ENCODE measurements at regions not wholly inside any gene's neighbourhood (a gene's known extent, or its start where the extent isn't known, plus 50 kb on each side); places are given as distances from the start of the nearest gene placed in this dataset.

DNA sequence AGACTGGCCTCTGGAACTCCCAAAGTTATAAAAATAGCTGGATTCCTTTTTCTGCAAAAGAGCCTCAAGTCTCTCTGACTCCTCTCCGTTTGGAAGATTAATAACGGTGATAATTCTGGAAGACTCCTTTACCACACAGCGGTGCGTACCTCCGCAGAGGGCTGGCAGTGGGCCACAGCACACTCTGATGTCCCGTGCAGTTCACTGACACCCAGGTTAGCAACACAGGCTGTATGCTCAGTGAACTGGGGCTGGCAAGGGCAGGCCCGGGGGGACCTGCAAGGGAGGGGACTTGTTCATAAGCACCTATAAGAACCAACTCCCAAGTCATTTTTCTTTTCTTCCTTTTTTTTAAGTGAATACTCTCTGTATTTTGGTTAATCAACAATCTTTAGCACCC, 120.3 kb upstream of the TJP1 start:
- no peak overlapping the region for H3K4me2 ChIP-seq (ENCODE audit: low read length)
- H3K36me3 ChIP-seq (replicated peaks; ENCODE audit: low read depth, low read length) = no peaks in the 10 kb centered on the region
- no peaks in the 10 kb centered on the region for H3K4me1 ChIP-seq (ENCODE audit: low read length)
- no peak overlapping the region for H2AFZ ChIP-seq (ENCODE audit: low read depth, low read length)
- H3K9ac ChIP-seq (ENCODE audit: low read length) = no peak overlapping the region
- no peak overlapping the region for H3K27ac ChIP-seq (ENCODE audit: low read length)
- TF ChIP-seq, protein P1, sequence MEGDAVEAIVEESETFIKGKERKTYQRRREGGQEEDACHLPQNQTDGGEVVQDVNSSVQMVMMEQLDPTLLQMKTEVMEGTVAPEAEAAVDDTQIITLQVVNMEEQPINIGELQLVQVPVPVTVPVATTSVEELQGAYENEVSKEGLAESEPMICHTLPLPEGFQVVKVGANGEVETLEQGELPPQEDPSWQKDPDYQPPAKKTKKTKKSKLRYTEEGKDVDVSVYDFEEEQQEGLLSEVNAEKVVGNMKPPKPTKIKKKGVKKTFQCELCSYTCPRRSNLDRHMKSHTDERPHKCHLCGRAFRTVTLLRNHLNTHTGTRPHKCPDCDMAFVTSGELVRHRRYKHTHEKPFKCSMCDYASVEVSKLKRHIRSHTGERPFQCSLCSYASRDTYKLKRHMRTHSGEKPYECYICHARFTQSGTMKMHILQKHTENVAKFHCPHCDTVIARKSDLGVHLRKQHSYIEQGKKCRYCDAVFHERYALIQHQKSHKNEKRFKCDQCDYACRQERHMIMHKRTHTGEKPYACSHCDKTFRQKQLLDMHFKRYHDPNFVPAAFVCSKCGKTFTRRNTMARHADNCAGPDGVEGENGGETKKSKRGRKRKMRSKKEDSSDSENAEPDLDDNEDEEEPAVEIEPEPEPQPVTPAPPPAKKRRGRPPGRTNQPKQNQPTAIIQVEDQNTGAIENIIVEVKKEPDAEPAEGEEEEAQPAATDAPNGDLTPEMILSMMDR (IDR thresholded peaks at IDR 0.05; ENCODE audit: low read depth, low read length) = no peak
- no peak for TF ChIP-seq EZH2phosphoT487 (IDR thresholded peaks at IDR 0.05; ENCODE audit: low read depth)
- H4K20me1 ChIP-seq (ENCODE audit: insufficient read depth, low read length) = no peaks in the 10 kb centered on the region
- no peaks in the 10 kb centered on the region for H3K9me3 ChIP-seq (ENCODE audit: insufficient read depth, low read length)
- H3K79me2 ChIP-seq (ENCODE audit: low read length) = no peaks in the 10 kb centered on the region
- H3K27me3 ChIP-seq (ENCODE audit: low read depth, low read length) = peaks cover 2% of the 10 kb centered on the region; the same call in 1 of the 2 replicates
- no peak overlapping the region for H3K4me3 ChIP-seq (ENCODE audit: low read length)

DNA sequence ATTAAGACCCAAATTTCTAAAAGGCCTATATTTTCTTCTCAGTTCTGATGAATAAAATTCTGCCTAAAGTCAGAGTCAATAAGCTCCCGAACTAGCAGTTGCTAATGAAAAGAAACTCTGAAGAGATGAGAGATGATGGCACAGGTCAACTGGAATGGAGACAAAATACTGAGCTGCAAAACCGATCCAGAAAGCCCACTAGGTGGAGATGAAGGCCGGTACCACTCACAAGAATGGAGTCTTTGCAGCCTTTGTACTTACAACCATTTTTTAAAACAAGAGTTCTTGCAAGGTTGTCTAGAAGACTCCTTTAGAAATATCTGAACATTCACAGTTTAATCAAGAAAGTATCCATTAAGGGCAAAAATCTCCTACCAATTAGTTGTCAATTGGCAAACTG, 119.9 kb upstream of the TJP1 start:
- Histone ChIP-seq H3K36me3 (replicated peaks; ENCODE audit: low read depth, low read length) (no peaks in the 10 kb centered on the region), H3K4me1 (ENCODE audit: low read length) (no peaks in the 10 kb centered on the region), H3K27me3 (ENCODE audit: low read depth, low read length) (peaks cover 3% of the 10 kb centered on the region; the same call in 1 of the 2 replicates), H4K20me1 (ENCODE audit: insufficient read depth, low read length) (no peaks in the 10 kb centered on the region), H3K9ac (ENCODE audit: low read length) (no peak overlapping the region), H3K27ac (ENCODE audit: low read length) (no peak overlapping the region), H3K4me3 (ENCODE audit: low read length) (no peak overlapping the region), H2AFZ (ENCODE audit: low read depth, low read length) (no peak overlapping the region), H3K9me3 (ENCODE audit: insufficient read depth, low read length) (no peaks in the 10 kb centered on the region), H3K79me2 (ENCODE audit: low read length) (no peaks in the 10 kb centered on the region), H3K4me2 (ENCODE audit: low read length) (no peak overlapping the region)
- TF ChIP-seq, protein P1 (IDR thresholded peaks at IDR 0.05; ENCODE audit: low read depth, low read length) = 0 out of 2 replicates have a peak, but pooled peaks have one; percentile 17
- no peak for TF ChIP-seq EZH2phosphoT487 (IDR thresholded peaks at IDR 0.05; ENCODE audit: low read depth)

DNA sequence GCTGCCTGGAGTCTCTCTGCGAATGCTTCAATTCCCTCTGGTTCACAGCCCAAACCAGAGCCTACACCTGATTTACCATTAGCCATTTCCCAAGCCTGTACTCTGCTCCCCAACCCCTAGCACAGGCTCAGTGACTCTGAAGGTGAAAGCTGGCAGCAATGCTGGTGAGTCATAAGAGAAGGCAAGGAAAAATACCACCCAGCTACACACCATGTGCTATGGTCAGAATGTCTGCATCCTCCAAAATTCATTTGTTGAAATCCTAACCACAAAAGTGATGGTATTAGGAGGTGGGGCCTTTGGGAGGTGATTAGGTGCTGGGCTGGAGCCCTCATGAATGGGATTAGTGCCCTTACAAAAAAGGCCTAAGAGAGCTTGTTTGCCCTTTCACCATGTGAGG, 117.1 kb upstream of the TJP1 start:
- Histone ChIP-seq H3K27me3 (ENCODE audit: low read depth, low read length) (peaks cover 12% of the 10 kb centered on the region), H4K20me1 (ENCODE audit: insufficient read depth, low read length) (no peaks in the 10 kb centered on the region), H3K36me3 (replicated peaks; ENCODE audit: low read depth, low read length) (no peaks in the 10 kb centered on the region), H3K27ac (ENCODE audit: low read length) (no peak overlapping the region), H3K9ac (ENCODE audit: low read length) (no peak overlapping the region), H2AFZ (ENCODE audit: low read depth, low read length) (no peak overlapping the region), H3K4me3 (ENCODE audit: low read length) (no peak overlapping the region), H3K9me3 (ENCODE audit: insufficient read depth, low read length) (no peaks in the 10 kb centered on the region), H3K79me2 (ENCODE audit: low read length) (no peaks in the 10 kb centered on the region), H3K4me2 (ENCODE audit: low read length) (no peak overlapping the region), H3K4me1 (ENCODE audit: low read length) (peaks cover 3% of the 10 kb centered on the region; the same call in 1 of the 2 replicates)
- TF ChIP-seq, protein P1 (IDR thresholded peaks at IDR 0.05; ENCODE audit: low read depth, low read length) = no peak
- no peak for TF ChIP-seq EZH2phosphoT487 (IDR thresholded peaks at IDR 0.05; ENCODE audit: low read depth)

DNA sequence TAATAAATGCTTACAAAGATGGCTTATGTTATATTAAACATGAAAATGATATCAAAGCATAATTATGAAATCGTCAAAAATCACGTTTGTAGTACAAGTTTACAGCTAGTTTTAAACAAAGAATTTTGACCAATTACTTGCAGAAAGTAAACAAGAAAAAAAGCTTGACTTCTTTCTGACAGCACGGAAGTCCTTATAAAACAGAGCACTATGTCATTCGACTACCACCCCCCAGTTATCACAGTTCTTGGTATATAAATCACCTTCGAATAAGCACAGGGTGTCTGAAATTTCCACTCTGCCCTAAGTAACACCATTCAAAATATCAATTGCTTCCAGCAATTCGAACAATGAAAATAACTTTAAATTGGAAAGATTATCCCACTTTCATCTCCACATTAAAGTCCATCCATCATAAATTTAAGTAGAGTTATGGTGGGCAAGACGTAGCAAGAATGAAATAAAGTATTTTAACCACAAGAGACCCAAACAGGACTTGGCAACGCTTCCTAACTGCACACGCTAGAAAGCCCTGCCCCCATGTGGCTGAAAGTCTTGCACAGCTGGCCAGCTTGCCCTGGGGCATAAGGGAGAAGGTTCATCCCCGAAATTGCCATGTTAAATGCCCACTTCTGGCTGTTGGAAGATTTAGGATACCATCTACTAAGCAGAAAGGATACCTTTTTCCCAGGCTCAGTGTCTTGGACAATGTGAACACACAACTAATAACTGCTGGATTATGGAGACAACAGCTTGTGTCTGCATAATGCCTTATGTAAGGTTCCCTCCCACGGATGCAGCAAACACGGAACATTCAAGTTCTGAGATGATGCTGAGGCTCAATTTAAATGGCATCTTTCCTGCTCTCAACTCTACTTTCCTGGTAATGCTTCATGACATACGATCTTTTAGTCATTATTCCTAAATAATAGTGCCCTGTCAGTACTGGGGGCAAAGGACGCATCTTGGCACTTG, 116.4 kb upstream of the TJP1 start:
- H3K4me1 ChIP-seq (ENCODE audit: low read length) = peaks cover 3% of the 10 kb centered on the region; the same call in 1 of the 2 replicates
- no peak overlapping the region for H3K9ac ChIP-seq (ENCODE audit: low read length)
- no peaks in the 10 kb centered on the region for H3K9me3 ChIP-seq (ENCODE audit: insufficient read depth, low read length)
- H3K79me2 ChIP-seq (ENCODE audit: low read length) = no peaks in the 10 kb centered on the region
- no peak overlapping the region for H2AFZ ChIP-seq (ENCODE audit: low read depth, low read length)
- peaks cover 17% of the 10 kb centered on the region for H3K27me3 ChIP-seq (ENCODE audit: low read depth, low read length)
- no peak overlapping the region for H3K27ac ChIP-seq (ENCODE audit: low read length)
- H4K20me1 ChIP-seq (ENCODE audit: insufficient read depth, low read length) = no peaks in the 10 kb centered on the region
- H3K4me3 ChIP-seq (ENCODE audit: low read length) = no peak overlapping the region
- TF ChIP-seq EZH2phosphoT487 (IDR thresholded peaks at IDR 0.05; ENCODE audit: low read depth) = no peak
- TF ChIP-seq, protein P1 (IDR thresholded peaks at IDR 0.05; ENCODE audit: low read depth, low read length) = peak; percentile 25
- H3K36me3 ChIP-seq (replicated peaks; ENCODE audit: low read depth, low read length) = no peaks in the 10 kb centered on the region
- H3K4me2 ChIP-seq (ENCODE audit: low read length) = no peak overlapping the region

Measured in OCI-LY3 (cell line).